Activated CD4-positive, alpha-beta memory T cell treated with anti-CD3 and anti-CD28 coated beads, Interleukin-2, amount 10 ng/mL, durations not matched to agents 7 days and 5 days (primary cell): ENCODE measurements at regions not wholly inside any gene's neighbourhood (a gene's known extent, or its start where the extent isn't known, plus 50 kb on each side); places are given as distances from the start of the nearest gene placed in this dataset.
"Not testable (repeated sequence)": the region's sequence is repeated elsewhere in the genome, so short reads cannot be mapped to it uniquely, and the experiment has no call there.

Experiments used
- CTCF ChIA-PET: fragments of 350-600 bp; sonication (Branson Sonifier 250); formaldehyde crosslinking; loops from one replicate; lab custom pipeline; 2021; ENCODE audit warnings: antibody characterized with exemption, inconsistent platforms; lab: Charles Lee
- POLR2A ChIA-PET: fragments of 350-600 bp; sonication (Branson Sonifier 250); formaldehyde crosslinking; loops from one replicate; lab custom pipeline; 2021; ENCODE audit warnings: antibody characterized with exemption; lab: Charles Lee
- DNase-seq: peaks from one replicate; pipeline ENCODE4 v3.0.0-alpha.2; 2020
- H3K27ac Mint-ChIP-seq: one replicate; pipeline ENCODE4 v1.8.0; 2021; ENCODE audit warnings: mild to moderate bottlenecking, mixed read lengths
- H3K27me3 Mint-ChIP-seq: one replicate; pipeline ENCODE4 v1.8.0; 2021; ENCODE audit warnings: mixed read lengths
- H3K36me3 Mint-ChIP-seq: one replicate; pipeline ENCODE4 v1.8.0; 2021; ENCODE audit warnings: low read depth, mixed read lengths
- H3K4me1 Mint-ChIP-seq: one replicate; pipeline ENCODE4 v1.8.0; 2021; ENCODE audit warnings: mixed read lengths
- H3K4me3 Mint-ChIP-seq: one replicate; pipeline ENCODE4 v1.8.0; 2021; ENCODE audit warnings: mild to moderate bottlenecking, mixed read lengths
- H3K9me3 Mint-ChIP-seq: one replicate; pipeline ENCODE4 v1.8.0; 2021; ENCODE audit warnings: mixed read lengths

DNA sequence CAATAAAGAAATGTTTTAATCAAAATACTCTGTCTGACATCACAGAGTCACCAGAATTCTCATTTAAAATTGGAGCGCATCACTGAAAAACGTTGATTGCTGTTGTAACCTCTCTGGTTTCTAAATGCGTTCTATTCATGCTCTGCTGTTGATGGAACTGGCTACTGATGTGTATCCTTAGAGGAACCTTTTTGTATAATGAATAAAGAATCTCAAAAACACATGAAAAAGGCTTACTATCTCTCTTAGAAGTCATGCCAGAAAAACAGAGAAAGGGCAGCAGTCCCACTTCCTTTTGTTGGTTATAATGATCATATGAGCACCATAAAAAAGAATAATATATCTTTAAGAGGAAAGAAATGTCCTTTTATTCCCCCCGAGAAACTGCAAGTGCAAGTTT is 615.5 kb downstream of the TLE1 start:
- no peak for DNase-seq
- no peak overlapping the region for H3K4me3 Mint-ChIP-seq
- POLR2A ChIA-PET, result no interaction called here

DNA sequence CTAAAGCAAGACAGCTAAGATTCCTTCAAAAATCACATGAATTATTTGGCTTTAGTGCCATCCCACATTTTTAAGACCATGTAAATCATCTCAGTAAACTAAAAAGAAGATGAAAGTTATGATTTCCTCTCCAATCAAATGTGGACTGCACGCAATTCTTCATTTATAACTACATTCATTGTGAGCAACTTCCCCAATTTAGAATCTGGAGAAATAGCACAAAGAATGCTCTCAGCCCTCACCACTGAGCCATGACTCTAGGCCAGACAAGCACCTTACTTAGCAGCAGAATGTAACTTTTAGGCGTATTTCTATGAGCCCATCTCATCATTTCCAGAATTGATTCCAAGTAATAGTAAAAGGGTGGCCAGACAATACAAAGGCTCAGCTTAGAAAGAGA is 616.6 kb downstream of the TLE1 start:
- Mint-ChIP-seq H3K9me3 (peaks cover 7% of the 10 kb centered on the region), H3K27ac (no peak overlapping the region), H3K4me3 (no peak overlapping the region), H3K4me1 (no peaks in the 10 kb centered on the region), H3K27me3 (no peaks in the 10 kb centered on the region), H3K36me3 (no peaks in the 10 kb centered on the region)
- ChIA-PET CTCF (no interaction called here), POLR2A (no interaction called here)
- DNase-seq, result no peak

More for the DNA sequence above, 615.5 kb downstream of the TLE1 start:
- peaks cover 7% of the 10 kb centered on the region for H3K9me3 Mint-ChIP-seq
- H3K27ac Mint-ChIP-seq, result no peak overlapping the region
- H3K36me3 Mint-ChIP-seq, result no peaks in the 10 kb centered on the region
- H3K4me1 Mint-ChIP-seq, result no peaks in the 10 kb centered on the region
- no peaks in the 10 kb centered on the region for H3K27me3 Mint-ChIP-seq
- CTCF ChIA-PET, result no interaction called here

DNA sequence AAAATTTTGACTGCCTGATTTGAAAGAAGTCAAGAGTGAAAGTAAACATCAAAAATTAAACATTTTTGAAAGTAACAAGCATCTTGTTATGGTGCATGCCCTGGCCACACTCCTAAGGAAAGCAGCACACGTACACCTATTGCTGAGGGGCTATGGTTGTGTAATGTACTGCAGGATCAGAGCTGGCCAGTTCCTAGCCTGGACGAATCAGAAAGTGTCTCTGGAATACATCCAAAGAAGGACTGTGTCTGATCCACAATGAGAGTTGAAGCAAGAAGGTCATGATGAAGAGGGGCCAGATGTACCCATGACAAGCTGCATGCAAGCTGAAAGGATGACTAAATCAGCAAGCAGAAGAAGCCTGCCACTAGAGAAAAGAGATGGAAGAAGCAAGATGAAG is 618.2 kb downstream of the TLE1 start:
- Mint-ChIP-seq H3K4me1 (no peaks in the 10 kb centered on the region), H3K4me3 (no peak overlapping the region), H3K27me3 (no peaks in the 10 kb centered on the region), H3K9me3 (peaks cover 5% of the 10 kb centered on the region), H3K36me3 (no peaks in the 10 kb centered on the region), H3K27ac (no peak overlapping the region)
- ChIA-PET CTCF (no interaction called here), POLR2A (no interaction called here)
- DNase-seq, result no peak

DNA sequence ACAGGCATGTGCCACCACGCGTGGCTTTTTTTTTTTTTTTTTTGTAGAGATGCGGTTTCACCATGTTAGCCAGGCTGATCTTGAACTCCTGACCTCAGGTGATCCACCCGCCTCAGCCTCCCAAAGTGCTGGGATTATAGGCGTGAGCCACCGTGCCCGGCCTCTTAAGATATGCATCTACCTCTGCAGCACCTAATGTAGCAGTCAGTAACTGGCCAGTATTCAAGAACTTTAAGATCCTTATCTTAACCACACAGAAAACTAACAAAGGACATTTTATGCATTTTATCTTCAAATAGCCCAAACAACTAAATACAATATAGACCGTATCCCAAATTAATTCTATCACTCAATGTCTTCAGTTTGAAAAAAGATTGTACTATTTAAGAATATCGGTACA is 618.7 kb downstream of the TLE1 start:
- Mint-ChIP-seq H3K9me3 (peaks cover 5% of the 10 kb centered on the region), H3K27me3 (no peaks in the 10 kb centered on the region), H3K27ac (no peak overlapping the region), H3K36me3 (no peaks in the 10 kb centered on the region), H3K4me1 (no peaks in the 10 kb centered on the region), H3K4me3 (no peak overlapping the region)
- POLR2A ChIA-PET, result no interaction called here
- no peak for DNase-seq
- CTCF ChIA-PET, result no interaction called here

DNA sequence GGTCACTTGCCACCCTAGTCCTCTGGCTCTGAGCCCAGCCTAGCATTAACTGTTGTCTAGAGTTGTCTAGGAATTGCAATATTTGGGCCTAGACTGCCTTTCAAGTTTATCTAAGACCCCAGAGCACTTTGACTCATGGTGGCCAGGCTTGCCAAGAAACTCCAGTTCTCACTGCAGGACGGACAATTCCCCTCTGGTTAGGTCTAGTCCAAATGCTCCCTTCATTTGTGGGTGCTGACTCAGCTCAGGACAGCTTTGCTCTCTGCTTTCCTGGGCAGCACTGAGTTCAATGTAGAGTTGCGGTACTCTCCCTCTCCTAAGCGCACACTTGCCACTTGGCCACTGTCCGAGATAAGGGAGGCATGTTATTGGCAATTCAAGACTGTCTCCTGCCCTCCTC is 619.4 kb downstream of the TLE1 start:
- Mint-ChIP-seq H3K27ac (no peak overlapping the region), H3K36me3 (no peaks in the 10 kb centered on the region), H3K4me3 (no peak overlapping the region), H3K4me1 (no peaks in the 10 kb centered on the region), H3K27me3 (no peaks in the 10 kb centered on the region), H3K9me3 (peaks cover 7% of the 10 kb centered on the region)
- DNase-seq, result no peak
- POLR2A ChIA-PET, result no interaction called here
- CTCF ChIA-PET, result no interaction called here

DNA sequence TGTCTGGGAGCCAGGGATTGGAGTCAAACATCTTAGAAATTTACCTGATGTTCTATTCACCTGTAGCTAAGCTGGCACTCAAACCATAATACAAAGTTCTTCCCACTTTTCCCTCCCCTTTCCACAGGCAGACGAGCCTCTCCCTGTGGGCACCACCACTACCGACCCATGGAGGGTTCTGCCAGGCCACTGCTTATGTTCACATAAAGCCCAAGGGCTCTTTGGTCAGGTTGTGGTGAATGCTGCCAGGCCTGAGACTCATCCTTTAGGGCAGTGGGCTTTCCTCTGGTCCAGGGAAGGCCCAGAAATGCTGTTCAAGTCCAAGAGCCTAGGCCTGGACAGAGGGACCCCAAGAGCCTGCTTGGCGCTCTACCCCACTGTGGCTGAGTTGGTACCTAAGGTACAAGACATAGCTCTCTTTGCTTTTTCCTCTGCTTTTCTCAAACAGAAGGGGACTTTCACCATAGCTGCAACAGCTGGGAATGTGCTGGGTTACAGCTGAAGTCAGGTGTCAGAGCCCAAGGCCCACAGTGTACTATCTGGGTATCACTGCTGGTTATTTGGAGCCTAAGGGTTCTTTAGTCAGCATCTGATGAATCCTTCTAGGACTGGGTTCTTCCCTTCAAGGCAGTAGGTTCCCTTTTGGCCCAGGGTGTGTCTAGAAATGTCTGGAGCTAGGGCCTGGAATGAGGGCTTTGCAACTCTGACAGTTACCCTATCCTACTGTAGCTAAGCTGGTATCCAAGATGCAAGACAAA is 620.1 kb downstream of the TLE1 start:
- ChIA-PET CTCF (no interaction called here), POLR2A (no interaction called here)
- DNase-seq, result no peak
- H3K4me1 Mint-ChIP-seq, result no peaks in the 10 kb centered on the region
- H3K9me3 Mint-ChIP-seq, result peaks cover 10% of the 10 kb centered on the region
- H3K27ac Mint-ChIP-seq, result no peak overlapping the region
- H3K36me3 Mint-ChIP-seq, result no peaks in the 10 kb centered on the region
- no peaks in the 10 kb centered on the region for H3K27me3 Mint-ChIP-seq
- no peak overlapping the region for H3K4me3 Mint-ChIP-seq

DNA sequence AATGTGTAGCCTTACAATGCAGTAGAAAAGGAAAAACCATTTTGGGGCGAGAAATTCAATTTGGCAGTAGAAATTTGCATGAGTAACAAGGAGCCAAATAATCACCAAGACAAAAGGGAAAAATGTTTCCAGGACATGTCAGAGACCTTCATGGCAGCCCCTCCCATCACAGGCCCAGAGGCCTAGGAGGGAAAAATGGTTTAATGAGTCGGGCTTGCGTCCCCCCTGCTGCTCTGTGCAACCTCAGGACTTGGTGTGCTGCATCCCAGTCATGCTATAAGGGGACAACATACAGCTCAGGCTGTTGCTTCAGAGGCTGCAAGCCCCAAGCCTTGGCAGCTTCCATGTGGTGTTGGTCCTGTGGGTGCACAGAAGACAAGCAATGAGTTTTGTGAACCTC is 626.4 kb downstream of the TLE1 start:
- POLR2A ChIA-PET, H3K4me1 Mint-ChIP-seq, CTCF ChIA-PET, DNase-seq, H3K27me3 Mint-ChIP-seq, H3K27ac Mint-ChIP-seq, H3K4me3 Mint-ChIP-seq, H3K36me3 Mint-ChIP-seq: not testable (repeated sequence)
- peaks cover 18% of the 10 kb centered on the region for H3K9me3 Mint-ChIP-seq

DNA sequence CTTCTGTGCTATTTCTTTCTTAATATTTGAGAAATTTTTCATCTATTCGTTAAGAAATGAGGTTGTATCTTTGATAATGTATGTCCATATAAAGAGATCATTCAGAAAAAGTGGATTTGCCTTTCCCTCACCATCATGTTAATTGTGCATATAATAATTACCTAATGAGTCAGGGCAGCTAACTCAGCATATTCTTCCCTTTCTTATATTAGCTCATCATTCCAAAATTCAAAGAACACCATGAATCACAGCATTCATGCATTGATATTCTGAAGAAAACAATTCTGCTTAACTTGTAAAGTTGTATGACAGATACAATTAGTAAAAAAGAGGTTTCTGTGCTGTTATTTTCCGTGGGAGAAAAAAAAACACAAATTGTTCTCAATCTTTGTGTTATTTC is 630.6 kb downstream of the TLE1 start:
- H3K27me3 Mint-ChIP-seq, result no peaks in the 10 kb centered on the region
- no peak overlapping the region for H3K4me3 Mint-ChIP-seq
- CTCF ChIA-PET, result no interaction called here

DNA sequence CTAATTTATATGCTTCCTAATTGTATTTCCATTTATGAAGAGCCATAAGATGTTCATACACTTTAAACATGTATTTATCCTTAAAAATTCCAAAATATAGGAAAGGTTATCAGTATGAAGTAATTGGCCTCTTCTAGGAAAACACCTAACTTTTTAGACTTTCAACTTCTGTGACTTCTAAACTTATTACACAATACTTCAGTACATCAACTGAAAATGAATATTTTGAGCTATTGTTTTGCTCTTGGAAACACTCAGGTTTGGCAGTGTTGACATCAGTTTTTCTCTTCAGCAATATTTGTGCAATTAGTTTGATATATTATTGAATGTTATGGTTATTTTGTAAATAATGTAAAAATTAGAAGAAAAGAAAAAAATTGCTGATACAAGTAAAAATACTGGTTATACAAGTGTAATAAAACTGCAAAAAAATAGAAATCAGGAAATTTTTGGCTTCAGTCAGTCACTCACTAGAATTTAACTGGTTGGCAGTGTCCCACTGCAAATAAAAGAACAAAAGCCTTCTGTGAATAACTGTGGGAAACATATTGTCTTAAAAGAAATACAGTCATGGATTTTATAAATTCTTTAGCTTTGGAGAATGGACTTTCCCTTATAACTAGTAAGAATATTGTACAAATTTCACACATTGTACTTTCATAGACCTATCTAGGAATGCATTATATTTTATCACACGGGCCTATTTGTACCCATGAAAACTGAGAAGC is 635.9 kb downstream of the TLE1 start:
- H3K27me3 Mint-ChIP-seq, result no peaks in the 10 kb centered on the region
- H3K27ac Mint-ChIP-seq, result no peak overlapping the region
- H3K4me1 Mint-ChIP-seq, result no peaks in the 10 kb centered on the region
- POLR2A ChIA-PET, result no interaction called here
- CTCF ChIA-PET, result no interaction called here
- no peaks in the 10 kb centered on the region for H3K9me3 Mint-ChIP-seq
- no peak overlapping the region for H3K4me3 Mint-ChIP-seq
- no peak for DNase-seq
- no peaks in the 10 kb centered on the region for H3K36me3 Mint-ChIP-seq

More for the DNA sequence above, 630.6 kb downstream of the TLE1 start:
- Mint-ChIP-seq H3K27ac (no peak overlapping the region), H3K4me1 (no peaks in the 10 kb centered on the region), H3K36me3 (no peaks in the 10 kb centered on the region), H3K9me3 (peaks cover 11% of the 10 kb centered on the region)
- POLR2A ChIA-PET, result no interaction called here
- no peak for DNase-seq

DNA sequence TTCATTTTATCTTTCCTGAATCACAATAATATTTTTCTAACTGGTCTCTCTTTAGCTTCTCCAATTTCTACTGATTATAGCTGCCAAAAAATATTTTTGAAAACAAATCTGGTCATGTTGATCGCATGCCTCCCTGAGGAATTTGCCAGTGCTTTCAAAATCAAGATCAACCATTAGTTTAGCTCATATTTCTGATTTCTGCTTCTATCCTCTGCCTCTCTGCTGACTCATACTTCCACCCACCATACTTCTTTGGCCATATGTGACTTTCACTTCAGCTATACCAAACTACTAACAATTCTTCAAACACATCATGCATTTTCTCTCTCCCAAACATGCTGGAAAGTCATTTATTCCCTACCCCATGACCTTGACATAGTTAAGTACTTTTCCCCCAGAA is 636.5 kb downstream of the TLE1 start:
- Mint-ChIP-seq H3K4me3 (no peak overlapping the region), H3K27ac (no peak overlapping the region), H3K4me1 (no peaks in the 10 kb centered on the region), H3K9me3 (no peaks in the 10 kb centered on the region), H3K36me3 (no peaks in the 10 kb centered on the region), H3K27me3 (no peaks in the 10 kb centered on the region)
- ChIA-PET CTCF (no interaction called here), POLR2A (no interaction called here)
- DNase-seq, result no peak

DNA sequence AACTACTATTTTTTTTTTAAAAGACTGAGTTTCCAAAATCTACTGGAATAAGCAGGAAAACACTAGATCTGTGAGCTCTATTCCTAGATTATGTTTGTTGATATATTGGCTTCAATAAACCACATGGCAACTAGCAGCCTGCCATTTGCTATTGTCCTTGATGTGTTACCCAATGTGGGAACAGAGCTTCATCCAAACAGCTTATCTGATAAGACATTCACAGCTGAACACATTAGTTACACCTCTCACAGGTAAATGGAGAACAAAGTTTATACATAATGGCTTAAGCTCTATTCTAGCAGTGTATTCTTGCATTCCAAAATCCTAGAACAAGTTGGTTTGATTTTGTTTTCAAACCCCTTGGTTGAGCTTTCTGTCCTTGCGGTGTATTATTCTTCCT is 642.1 kb downstream of the TLE1 start:
- H3K27ac Mint-ChIP-seq, result no peak overlapping the region
- ChIA-PET CTCF (no interaction called here), POLR2A (no interaction called here)
- no peak overlapping the region for H3K4me3 Mint-ChIP-seq
- H3K27me3 Mint-ChIP-seq, result no peaks in the 10 kb centered on the region
- no peaks in the 10 kb centered on the region for H3K9me3 Mint-ChIP-seq
- no peaks in the 10 kb centered on the region for H3K4me1 Mint-ChIP-seq
- H3K36me3 Mint-ChIP-seq, result no peaks in the 10 kb centered on the region
- DNase-seq, result no peak

DNA sequence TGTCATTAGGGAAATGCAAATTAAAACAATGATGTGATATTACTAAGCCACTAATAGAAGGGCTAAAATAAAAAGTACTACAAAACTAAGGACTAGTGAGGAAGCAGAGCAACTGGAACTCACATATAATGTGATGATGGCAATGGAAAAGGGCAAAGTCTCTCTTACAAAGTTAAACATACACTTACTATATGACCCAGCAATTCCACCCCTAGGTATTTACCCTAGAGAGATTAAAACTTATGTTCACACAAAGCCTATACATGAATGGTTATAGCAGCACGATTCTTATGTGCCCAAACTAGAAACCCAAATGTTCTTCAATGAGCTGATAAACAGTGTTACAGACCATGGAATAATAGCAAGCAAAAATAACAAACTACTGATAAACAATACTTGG is 643.7 kb downstream of the TLE1 start:
- Mint-ChIP-seq H3K4me3 (no peak overlapping the region), H3K27ac (no peak overlapping the region), H3K9me3 (no peaks in the 10 kb centered on the region), H3K27me3 (no peaks in the 10 kb centered on the region), H3K36me3 (no peaks in the 10 kb centered on the region), H3K4me1 (no peaks in the 10 kb centered on the region)
- CTCF ChIA-PET, result no interaction called here
- no peak for DNase-seq
- POLR2A ChIA-PET, result no interaction called here

DNA sequence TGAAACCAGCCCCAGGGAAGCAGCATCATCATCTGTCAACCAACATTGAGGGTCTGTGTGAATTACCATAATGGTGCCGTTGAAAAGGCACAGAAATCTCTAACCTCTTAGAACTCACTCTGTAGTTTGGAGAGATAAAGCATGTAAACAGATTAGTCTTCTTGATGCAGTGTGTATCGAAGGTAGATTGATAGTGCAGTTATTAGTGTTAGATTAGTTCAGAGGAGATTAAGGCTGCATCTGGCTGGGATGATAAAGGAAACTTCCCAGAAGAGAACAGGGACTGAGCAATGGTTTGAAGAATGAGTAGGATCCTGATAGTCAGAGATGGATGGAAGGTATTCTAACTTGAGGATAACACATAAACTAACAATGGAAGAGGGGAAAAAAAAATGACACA is 651.5 kb downstream of the TLE1 start:
- no peaks in the 10 kb centered on the region for H3K36me3 Mint-ChIP-seq
- no peaks in the 10 kb centered on the region for H3K4me1 Mint-ChIP-seq

DNA sequence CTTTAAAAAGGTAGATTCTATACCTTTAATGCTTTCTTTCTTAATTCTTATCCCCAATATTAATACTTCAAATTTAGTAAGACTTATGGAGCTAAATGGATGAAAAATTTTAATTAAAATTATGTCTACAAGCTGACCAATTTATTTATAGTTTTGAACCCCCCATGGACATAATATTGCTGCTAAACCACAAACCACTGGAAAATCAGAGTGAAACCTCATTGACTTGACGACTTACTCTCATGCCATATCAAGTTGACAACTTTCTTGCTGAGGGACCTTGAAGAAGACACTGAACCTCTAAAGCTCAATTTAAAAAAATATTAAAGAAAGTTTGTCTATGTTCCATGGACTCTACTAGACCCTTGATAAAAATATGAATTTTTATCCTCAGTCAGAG is 653.7 kb downstream of the TLE1 start:
- ChIA-PET POLR2A (no interaction called here), CTCF (no interaction called here)
- H3K36me3 Mint-ChIP-seq, result no peaks in the 10 kb centered on the region
- H3K4me1 Mint-ChIP-seq, result no peaks in the 10 kb centered on the region
- no peak for DNase-seq
- no peak overlapping the region for H3K4me3 Mint-ChIP-seq
- no peak overlapping the region for H3K27ac Mint-ChIP-seq
- H3K9me3 Mint-ChIP-seq, result peaks cover 2% of the 10 kb centered on the region
- no peaks in the 10 kb centered on the region for H3K27me3 Mint-ChIP-seq

More for the DNA sequence above, 651.5 kb downstream of the TLE1 start:
- Mint-ChIP-seq H3K4me3 (no peak overlapping the region), H3K9me3 (peaks cover 2% of the 10 kb centered on the region), H3K27ac (no peak overlapping the region), H3K27me3 (no peaks in the 10 kb centered on the region)
- ChIA-PET POLR2A (no interaction called here), CTCF (no interaction called here)
- no peak for DNase-seq
